Small intestine (tissue), 7 donors: ENCODE measurements at regions not wholly inside any gene's neighbourhood (a gene's known extent, or its start where the extent isn't known, plus 50 kb on each side); places are given as distances from the start of the nearest gene placed in this dataset.
A peak's percentile ranks its signal among the peaks of the same experiment; 100 is the strongest.

Experiments
- DNase-seq, 2 donors: peaks; one replicate each; pipeline versions ENCODE4 v3.0.0 to v3.0.0-alpha.2; 2013
- FAIRE-seq: peaks from 2 replicates; lab custom pipeline; 2012; peaks lifted over from hg19 to GRCh38; lab: Jason Lieb, UNC
- H3K27ac ChIP-seq, 3 donors: one replicate each; pipeline ENCODE4 v1.5.1; 2013; ENCODE audit warnings: low read length in 2 of 3, mild to moderate bottlenecking in 2 of 3, control low read depth in 1 of 3, inconsistent platforms in 1 of 3, low read depth in 1 of 3, moderate library complexity in 1 of 3
- H3K27me3 ChIP-seq, 3 donors: one replicate each; pipeline ENCODE4 v1.6.1; 2013; ENCODE audit warnings: low read length in 3 of 3, inconsistent platforms in 1 of 3; ENCODE audit not compliant: control insufficient read depth in 3 of 3, insufficient read depth in 3 of 3
- H3K36me3 ChIP-seq, 3 donors: one replicate each; pipeline ENCODE4 v1.6.1; 2013; ENCODE audit warnings: low read length in 3 of 3, inconsistent platforms in 1 of 3, low read depth in 1 of 3, mild to moderate bottlenecking in 1 of 3, moderate library complexity in 1 of 3; ENCODE audit not compliant: control insufficient read depth in 3 of 3, insufficient read depth in 2 of 3
- H3K4me1 ChIP-seq, 3 donors: one replicate each; pipeline ENCODE4 v1.6.1; 2013; ENCODE audit warnings: low read length in 2 of 3, inconsistent platforms in 1 of 3, low read depth in 1 of 3, mild to moderate bottlenecking in 1 of 3, moderate library complexity in 1 of 3; ENCODE audit not compliant: control insufficient read depth in 3 of 3, insufficient read depth in 2 of 3
- H3K4me3 ChIP-seq, 3 donors: one replicate each; pipeline ENCODE4 v1.5.1; 2013; ENCODE audit warnings: low read length in 3 of 3, control low read depth in 1 of 3, inconsistent platforms in 1 of 3, low read depth in 1 of 3, mild to moderate bottlenecking in 1 of 3, moderate library complexity in 1 of 3
- H3K9me3 ChIP-seq, 2 donors: one replicate each; pipeline ENCODE4 v1.6.1; 2013; ENCODE audit warnings: low read depth in 1 of 2, low read length in 1 of 2; ENCODE audit not compliant: control insufficient read depth in 2 of 2, insufficient read depth in 1 of 2
- WGBS, 3 donors: extraction: QIAGEN DNeasy Blood & Tissue Kit; methylation state at CpG; one replicate each; pipeline ENCODE4 v1.1.7; 2013; 5-methylcytosine and 5-hydroxymethylcytosine counted together
- donor health status: healthy with polysubstance abuse.
- donor health status: control.
- donor health status: control.
- donor health status: Bipolar disorder and iron deficiency.
- donor health status: healthy.

DNA sequence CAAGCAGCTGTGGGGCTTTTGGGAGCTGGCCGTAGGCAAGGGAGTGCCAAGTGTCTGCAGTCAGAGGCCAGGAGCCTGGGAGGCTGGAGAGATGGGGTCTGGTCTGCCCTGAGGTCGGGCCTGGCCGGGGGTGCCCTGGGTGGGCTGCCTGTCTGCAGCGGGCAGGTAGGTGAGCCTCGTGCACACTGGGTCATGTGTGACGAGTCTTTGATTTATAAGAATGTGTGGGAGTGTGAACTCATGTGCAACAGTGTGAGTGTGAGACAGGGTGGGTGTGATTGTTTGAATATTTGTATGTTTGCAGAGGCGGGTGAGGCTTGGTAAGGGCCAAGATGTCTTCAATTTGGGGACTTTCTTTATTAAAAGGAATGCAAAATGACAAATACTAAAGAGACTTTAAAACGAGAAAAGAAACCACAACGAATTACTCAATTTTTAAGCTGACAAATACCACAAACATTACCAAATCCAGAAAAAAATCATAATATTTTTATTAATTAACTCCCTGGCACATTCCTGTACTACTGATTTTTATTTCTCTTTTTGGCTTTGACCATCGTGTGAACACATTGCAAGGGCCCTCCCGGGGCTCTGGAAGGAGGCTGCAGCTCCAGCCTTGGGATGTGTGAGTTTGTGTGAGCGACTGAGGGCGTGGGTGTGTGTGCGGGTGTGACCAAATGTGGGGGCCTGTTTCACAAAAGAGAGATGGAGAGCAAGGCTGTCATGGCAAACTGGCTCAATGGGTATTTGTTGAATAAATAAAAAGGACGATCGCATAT, 110.3 kb upstream of the WNT4 start:
- H3K27ac ChIP-seq, result no peak overlapping the region
- no peaks in the 10 kb centered on the region for H3K27me3 ChIP-seq
- no peak overlapping the region for H3K4me3 ChIP-seq
- WGBS, 3 donors, result 64 to 81% (median 70%) methylated on average over 16 of the region's 16 CpGs
- FAIRE-seq (no peak), DNase-seq (no peak)
- H3K4me1 ChIP-seq, result peaks cover 0 to 34% (median 4%) of the 10 kb centered on the region in 3 donors
- H3K9me3 ChIP-seq, result peaks cover 0 to 3% of the 10 kb centered on the region in 2 donors
- H3K36me3 ChIP-seq, result no peaks in the 10 kb centered on the region

DNA sequence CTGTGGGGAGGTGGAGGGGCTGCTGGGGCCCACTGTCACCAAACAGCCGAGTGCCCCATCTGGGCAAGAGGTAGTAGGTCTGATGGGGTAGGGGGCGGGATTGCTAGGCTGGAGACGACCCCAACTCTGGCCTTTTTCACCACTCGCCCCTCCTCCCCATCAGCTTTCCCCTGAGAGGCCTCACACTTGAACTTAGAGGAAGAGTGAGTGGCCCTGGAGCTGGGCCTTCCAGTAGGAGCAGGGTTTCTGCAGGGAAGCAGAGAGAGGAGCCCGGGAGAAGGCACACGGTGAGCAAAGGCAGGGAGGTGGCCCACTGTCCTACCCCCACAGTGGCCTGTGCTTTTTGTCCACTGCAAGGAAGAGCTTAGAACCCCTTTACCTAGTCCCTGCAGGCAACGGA, 111.9 kb upstream of the WNT4 start:
- H3K4me1 ChIP-seq, result peaks cover 0 to 46% (median 4%) of the 10 kb centered on the region in 3 donors
- H3K27ac ChIP-seq, result no peak overlapping the region
- H3K36me3 ChIP-seq, result no peaks in the 10 kb centered on the region
- no peaks in the 10 kb centered on the region for H3K27me3 ChIP-seq
- FAIRE-seq (no peak), DNase-seq (no peak)
- H3K4me3 ChIP-seq, result no peak overlapping the region
- 72 to 85% (median 74%) methylated on average over 7 of the region's 7 CpGs for WGBS, 3 donors
- peaks cover 0 to 3% of the 10 kb centered on the region in 2 donors for H3K9me3 ChIP-seq

DNA sequence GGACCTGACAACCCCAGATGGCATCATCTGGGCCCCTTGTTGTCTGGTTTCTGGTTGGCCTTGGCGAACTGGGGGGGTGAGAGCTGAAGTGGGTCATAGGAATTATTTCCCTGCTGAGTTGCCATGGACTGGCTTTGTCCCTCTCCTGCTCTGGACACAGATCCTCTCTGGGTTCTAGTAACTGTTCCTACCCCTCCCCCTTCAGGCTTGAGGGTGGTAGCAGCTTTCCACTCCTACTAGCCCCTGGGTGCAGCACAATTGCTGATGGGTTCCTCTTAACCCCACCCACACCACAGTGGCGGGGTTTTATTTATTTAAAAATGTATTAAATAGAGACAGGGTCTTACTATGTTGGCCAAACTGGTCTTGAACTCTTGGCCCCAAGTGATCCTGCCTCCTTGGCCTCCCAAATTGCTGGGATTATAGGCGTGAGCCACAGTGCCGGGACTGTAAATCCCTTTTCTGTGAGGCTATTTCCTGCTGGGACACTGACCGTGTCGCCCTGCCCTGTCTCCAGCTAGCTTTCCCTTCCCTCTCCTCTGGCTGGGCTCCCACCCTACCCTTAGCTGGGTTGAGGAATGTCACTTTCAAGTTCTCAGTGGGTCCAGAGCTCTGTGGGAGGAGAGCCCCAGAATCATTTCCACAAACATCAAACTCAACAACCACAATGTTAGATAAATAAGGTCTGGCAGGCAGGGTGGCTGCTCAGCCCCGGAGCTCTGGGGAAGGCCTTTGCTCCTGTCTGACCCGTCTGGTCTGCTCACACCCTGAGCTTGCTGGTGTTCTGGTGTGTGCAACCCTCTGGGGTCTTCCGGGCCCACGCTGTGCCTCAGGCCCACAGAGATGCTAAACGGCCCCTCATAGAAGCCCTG, 112.7 kb upstream of the WNT4 start:
- no peaks in the 10 kb centered on the region for H3K27me3 ChIP-seq
- FAIRE-seq, result no peak
- 54 to 60% (median 56%) methylated on average over 11 of the region's 11 CpGs for WGBS, 3 donors
- H3K27ac ChIP-seq, result peak overlapping the region in 2 of 3 donors; percentile 50 to 79
- H3K9me3 ChIP-seq, result peaks cover 0 to 3% of the 10 kb centered on the region in 2 donors
- H3K4me3 ChIP-seq, result no peak overlapping the region
- peaks cover 0 to 47% (median 4%) of the 10 kb centered on the region in 3 donors for H3K4me1 ChIP-seq
- DNase-seq, result peak in 1 of 2 donors; percentile 44
- no peaks in the 10 kb centered on the region for H3K36me3 ChIP-seq

DNA sequence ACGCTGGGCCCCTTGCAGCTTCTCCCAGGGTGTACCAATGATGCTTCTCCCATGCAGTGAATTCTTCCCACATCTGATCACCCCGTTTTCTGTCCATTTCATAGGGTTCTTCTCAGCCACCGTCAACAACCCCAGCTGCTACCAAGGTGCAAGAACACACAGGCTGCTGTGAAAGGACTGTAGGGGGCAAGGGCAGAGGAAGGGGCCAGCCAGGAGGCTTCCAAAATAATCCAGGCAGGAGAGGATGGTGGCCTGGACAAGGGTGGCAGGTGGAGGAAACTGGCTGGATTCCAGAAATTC, 113.3 kb upstream of the WNT4 start:
- DNase-seq (no peak), FAIRE-seq (no peak)
- peaks cover 0 to 3% of the 10 kb centered on the region in 2 donors for H3K9me3 ChIP-seq
- no peaks in the 10 kb centered on the region for H3K27me3 ChIP-seq
- H3K4me1 ChIP-seq, result peaks cover 0 to 52% (median 4%) of the 10 kb centered on the region in 3 donors
- peak overlapping the region in 1 of 3 donors; percentile 79 for H3K27ac ChIP-seq
- WGBS, 3 donors, result 58 to 78% (median 71%) methylated on average over 3 of the region's 3 CpGs
- no peak overlapping the region for H3K4me3 ChIP-seq
- no peaks in the 10 kb centered on the region for H3K36me3 ChIP-seq

DNA sequence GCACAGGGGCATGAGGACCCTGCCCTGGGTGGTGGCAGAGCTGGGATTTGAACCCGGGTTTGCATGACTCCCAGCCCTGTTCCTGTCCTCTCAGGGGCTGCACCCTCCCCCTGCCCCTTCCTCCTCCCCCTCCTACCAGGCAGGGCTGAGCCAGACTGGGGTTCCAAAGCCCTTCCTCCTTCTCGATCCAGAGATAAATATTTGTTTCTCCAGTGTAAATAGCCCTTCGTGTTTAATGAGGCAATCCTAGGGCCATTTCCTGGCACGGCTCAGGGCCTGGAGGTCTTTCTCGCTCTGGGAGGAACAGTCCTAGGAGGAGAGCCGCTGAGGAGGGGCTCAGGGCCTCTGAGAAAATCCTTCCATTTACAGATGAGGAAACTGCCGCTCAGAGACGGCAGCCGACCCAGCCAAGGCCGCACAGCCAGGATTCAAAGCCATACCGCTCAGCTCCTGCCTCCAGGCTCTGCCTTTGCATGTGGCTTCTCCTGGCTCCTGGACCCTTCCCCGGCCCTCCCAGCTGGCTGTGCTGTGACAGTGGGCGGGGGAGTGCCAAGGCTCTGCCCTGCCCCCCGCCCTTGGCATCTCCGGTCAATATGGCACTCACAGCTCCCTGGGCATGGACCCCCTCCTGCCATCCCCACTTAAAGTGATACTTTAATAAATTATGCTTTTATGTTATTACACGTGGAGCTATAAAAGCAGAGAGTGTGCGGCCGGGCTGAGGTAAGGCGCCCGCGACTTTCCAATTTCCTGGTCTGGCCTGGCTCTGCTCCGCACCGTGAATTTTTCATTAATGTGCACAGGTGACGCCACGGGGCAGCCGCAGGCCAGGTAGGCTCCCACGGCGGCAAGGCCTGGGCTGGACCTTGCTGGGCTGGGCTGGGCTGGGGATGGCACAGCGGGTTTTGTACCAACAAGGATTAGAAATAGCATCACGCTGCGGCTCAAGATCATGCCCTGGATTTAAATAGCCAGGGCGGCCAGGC, 114.7 kb upstream of the WNT4 start:
- peak; percentile 38 to 51 for DNase-seq
- 66 to 76% (median 70%) methylated on average over 32 of the region's 32 CpGs for WGBS, 3 donors
- Histone ChIP-seq H3K4me1 (peaks cover 0 to 65% (median 4%) of the 10 kb centered on the region in 3 donors), H3K27ac (peak overlapping the region in 2 of 3 donors; percentile 62 to 93), H3K4me3 (no peak overlapping the region), H3K9me3 (peaks cover 0 to 3% of the 10 kb centered on the region in 2 donors), H3K36me3 (no peaks in the 10 kb centered on the region), H3K27me3 (no peaks in the 10 kb centered on the region)
- FAIRE-seq, result no peak

DNA sequence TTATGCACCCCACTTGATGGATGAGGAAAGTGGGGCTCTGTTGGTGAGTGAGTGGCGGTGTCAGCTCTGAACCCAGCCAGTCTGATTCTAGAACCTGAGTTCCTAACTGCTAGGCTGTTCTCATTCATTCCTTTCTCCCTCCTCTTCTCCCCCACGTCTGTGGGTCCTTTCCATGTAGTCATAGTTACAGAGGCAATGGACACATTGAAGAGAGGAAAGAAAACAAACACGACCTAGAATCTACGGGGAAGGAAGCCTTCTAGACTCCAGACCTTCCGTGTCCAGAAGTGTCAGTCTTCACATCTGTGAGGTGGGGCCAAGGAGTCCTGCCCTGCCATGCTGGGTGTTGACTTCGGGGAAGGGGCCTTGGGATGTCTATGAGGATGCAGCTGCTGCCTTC, 115.8 kb upstream of the WNT4 start:
- no peak overlapping the region for H3K4me3 ChIP-seq
- H3K4me1 ChIP-seq, result peaks cover 0 to 77% (median 1%) of the 10 kb centered on the region in 3 donors
- peaks cover 0 to 3% of the 10 kb centered on the region in 2 donors for H3K9me3 ChIP-seq
- FAIRE-seq (no peak), DNase-seq (no peak)
- H3K27ac ChIP-seq, result peak overlapping the region; percentile 5 to 93 (median 61)
- no peaks in the 10 kb centered on the region for H3K27me3 ChIP-seq
- no peaks in the 10 kb centered on the region for H3K36me3 ChIP-seq
- 61 to 73% (median 69%) methylated on average over 6 of the region's 6 CpGs for WGBS, 3 donors

DNA sequence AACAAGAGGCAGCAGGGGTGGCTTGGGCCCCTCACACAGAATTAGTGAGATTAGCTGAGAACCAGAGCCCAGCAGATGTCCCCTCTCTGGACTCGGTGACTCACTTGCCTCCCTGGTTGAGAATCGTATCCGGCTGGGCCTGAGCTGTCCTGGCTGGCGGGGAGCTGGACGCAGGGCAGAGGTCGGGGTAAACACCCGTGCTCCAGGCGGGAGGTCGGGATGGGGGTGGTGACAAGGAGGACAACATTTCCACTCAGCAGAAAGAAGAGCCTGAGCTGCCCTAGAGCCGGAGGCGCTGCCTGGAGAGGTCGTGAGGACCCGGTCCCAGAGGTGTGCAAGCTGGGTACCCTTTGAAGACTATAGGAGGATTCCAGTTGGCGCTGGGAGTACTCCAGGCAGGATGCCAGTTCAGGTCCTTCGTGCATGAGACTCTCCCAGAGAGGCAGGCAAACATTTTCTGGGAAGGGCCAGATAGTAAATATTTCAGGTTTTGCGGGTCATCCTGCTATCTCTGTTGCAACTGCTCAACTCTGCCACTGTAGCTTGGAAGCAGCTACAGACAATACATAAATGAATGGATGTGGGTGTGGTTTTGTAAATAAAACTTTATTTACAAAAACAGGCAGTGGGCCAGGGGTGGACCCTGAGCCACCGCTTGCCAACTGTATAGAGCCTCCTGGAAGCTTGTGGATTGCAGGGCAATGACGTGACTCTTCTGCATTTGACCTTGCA, 116.8 kb upstream of the WNT4 start:
- peak overlapping the region in 2 of 3 donors; percentile 61 to 93 for H3K27ac ChIP-seq
- WGBS, 3 donors, result 16 to 49% (median 34%) methylated on average over 18 of the region's 18 CpGs

More for the DNA sequence above, 116.8 kb upstream of the WNT4 start:
- H3K27me3 ChIP-seq, result no peaks in the 10 kb centered on the region
- FAIRE-seq (no peak), DNase-seq (peak; percentile 32 to 60)
- no peaks in the 10 kb centered on the region for H3K36me3 ChIP-seq
- H3K4me3 ChIP-seq, result no peak overlapping the region
- peaks cover 0 to 3% of the 10 kb centered on the region in 2 donors for H3K9me3 ChIP-seq
- peaks cover 0 to 71% (median 0%) of the 10 kb centered on the region in 3 donors for H3K4me1 ChIP-seq
